ENCODE measurements at regions not wholly inside any gene's neighbourhood (a gene's known extent, or its start where the extent isn't known, plus 50 kb on each side); places are given as distances from the start of the nearest gene placed in this dataset.
"Not testable (repeated sequence)": the region's sequence is repeated elsewhere in the genome, so short reads cannot be mapped to it uniquely, and the experiment has no call there.

DNA sequence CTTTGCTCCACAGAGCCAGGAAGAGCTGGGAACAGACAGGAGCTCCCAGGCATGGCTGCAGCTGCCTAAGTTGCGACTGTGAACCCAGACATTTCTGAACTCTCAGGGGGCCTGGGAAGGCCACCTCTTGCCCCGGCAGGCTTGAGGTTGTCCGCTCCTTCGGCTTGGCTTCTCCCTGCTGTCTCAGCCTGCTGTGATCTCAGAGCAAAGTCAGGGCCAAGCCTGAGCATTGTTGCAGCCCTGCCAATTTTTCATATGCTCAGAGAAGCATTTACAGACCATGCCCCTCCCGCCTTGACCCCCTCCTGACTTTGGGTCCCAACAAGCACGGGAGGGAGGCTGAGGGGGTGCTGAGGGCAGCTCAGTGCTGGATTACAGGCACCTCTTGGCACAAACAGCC lies 1439.1 kb upstream of the FLRT2 start:
- no peak for DNase-seq (ENCODE audit: low read depth)

DNA sequence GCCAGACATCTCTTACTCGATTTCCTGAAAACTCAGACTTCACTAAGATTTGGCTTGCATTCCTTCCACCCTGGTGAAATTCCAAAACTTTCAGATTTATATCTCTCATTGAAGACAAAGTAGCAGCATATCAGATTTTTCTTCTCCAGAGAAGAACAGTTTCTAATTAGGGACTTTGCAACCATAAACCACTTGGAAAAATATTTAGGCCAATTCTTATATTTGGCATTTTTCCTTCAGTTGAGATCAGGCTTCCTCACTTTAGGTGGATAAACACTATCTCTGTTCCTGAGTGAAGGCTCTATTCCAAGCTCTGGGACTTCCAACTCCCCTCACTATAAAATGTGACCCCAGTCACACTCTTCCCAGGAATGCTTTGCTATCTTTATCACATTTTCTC lies 1434.3 kb upstream of the FLRT2 start:
- DNase-seq (ENCODE audit: low read depth), result no peak

- DNase-seq (ENCODE audit: low read depth), result no peak
Observed at GRCh38 chr14:84098261-84098660, 1431.7 kb upstream of the FLRT2 start.

- DNase-seq (ENCODE audit: low read depth), result not testable (repeated sequence)
Observed at GRCh38 chr14:84099560-84099959, 1430.4 kb upstream of the FLRT2 start.

GRCh38 chr14:84107835-84108343 lies 1422.1 kb upstream of the FLRT2 start:
- DNase-seq (ENCODE audit: low read depth), result no peak

GRCh38 chr14:84108746-84109457 lies 1421.0 kb upstream of the FLRT2 start:
- DNase-seq (ENCODE audit: low read depth), result no peak

- DNase-seq (ENCODE audit: low read depth), result no peak
Observed at GRCh38 chr14:84112589-84112988, 1417.4 kb upstream of the FLRT2 start.

DNA sequence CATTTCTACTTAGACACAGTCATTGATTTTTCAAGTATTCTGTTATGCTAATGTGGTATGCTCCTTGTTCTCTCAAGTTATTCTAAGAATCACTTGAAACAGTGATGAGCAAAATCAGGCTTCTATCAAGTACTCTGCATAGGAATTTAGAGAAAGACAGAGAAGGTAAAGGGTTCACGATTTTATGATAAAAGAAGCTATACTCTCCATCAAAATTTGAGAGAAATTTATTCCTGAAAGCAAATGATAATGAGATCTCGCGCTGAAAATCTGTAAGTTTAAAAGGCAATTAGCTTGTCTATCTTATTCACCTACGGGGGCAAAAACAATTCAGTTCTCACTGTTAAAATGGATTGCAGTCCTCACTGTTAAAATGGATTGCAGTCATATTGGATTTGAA lies 1404.3 kb upstream of the FLRT2 start:
- no peak for DNase-seq (ENCODE audit: low read depth)

- DNase-seq (ENCODE audit: low read depth), result no peak
Observed at GRCh38 chr14:84127495-84127894, 1402.4 kb upstream of the FLRT2 start.

- DNase-seq (ENCODE audit: low read depth), result no peak
Observed at GRCh38 chr14:84128050-84128449, 1401.9 kb upstream of the FLRT2 start.

- no peak for DNase-seq (ENCODE audit: low read depth)
Observed at GRCh38 chr14:84129007-84129406, 1400.9 kb upstream of the FLRT2 start.

GRCh38 chr14:84129941-84130340 lies 1400.0 kb upstream of the FLRT2 start:
- no peak for DNase-seq (ENCODE audit: low read depth)

GRCh38 chr14:84131924-84132323 lies 1398.0 kb upstream of the FLRT2 start:
- no peak for DNase-seq (ENCODE audit: low read depth)

- DNase-seq (ENCODE audit: low read depth), result no peak
Observed at GRCh38 chr14:84144166-84144565, 1385.8 kb upstream of the FLRT2 start.

DNA sequence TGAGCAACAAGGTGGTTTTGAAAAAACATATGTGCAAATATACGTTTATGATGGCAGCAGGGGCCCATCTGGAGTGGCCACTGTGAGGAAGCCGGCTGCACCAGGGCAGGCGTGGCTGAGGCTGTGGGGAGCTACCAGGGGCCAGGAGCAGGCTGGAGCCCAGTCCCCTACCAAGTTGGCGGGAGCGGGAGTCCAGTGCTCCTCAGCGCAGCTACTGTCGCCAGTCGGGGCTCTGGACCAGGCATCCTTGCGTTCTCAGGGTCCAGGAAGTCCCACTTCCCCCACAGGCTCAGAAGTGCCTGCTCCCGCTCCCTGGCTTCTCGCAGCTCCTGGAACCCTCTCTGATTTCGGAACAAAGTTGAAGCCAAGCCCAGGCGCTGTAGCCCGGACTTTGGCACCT lies 1377.5 kb upstream of the FLRT2 start:
- DNase-seq (ENCODE audit: low read depth), result no peak

GRCh38 chr14:84162633-84163032 lies 1367.3 kb upstream of the FLRT2 start:
- peak; percentile 4 for DNase-seq (ENCODE audit: low read depth)

GRCh38 chr14:84167026-84167425 lies 1362.9 kb upstream of the FLRT2 start:
- no peak for DNase-seq (ENCODE audit: low read depth)

DNA sequence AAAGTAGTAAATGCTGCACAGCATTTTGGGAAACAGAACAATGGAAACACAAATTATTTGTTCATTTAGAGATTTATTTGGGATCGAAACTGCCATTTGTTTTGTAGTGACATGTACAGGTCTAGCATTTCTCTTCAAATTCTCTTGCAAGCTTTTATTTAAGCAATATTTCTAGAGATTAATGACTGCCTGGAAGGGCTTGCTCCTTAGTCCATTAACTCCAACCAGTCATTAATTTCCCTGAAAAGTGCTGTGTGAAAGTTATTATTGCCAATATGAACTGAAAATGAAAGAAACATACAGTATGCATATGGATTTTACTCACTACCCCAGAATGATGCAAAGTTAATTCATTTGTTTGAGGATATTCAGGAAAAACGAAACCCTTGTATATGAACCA lies 1349.6 kb upstream of the FLRT2 start:
- no peak for DNase-seq (ENCODE audit: low read depth)

GRCh38 chr14:84181072-84181471 lies 1348.9 kb upstream of the FLRT2 start:
- peak; percentile 1 for DNase-seq (ENCODE audit: low read depth)

DNA sequence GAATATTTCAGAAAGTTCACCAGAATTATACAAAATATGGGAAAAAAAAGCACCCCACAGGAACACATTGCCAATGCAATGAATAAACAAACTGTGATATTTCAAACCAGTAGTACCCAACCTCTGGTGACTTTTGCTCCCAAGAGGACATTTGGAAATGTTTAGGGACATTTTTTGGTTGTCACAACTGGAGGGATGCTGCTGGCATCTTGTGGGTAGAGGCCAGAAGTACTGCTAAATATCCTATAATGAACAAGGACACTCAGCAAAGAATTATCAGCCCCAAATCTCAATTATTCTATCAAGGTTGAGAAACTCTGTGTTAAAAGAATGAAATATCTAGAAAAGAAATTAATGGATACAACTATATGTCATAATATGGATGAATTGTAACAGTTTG lies 1334.4 kb upstream of the FLRT2 start:
- no peak for DNase-seq (ENCODE audit: low read depth)

DNA sequence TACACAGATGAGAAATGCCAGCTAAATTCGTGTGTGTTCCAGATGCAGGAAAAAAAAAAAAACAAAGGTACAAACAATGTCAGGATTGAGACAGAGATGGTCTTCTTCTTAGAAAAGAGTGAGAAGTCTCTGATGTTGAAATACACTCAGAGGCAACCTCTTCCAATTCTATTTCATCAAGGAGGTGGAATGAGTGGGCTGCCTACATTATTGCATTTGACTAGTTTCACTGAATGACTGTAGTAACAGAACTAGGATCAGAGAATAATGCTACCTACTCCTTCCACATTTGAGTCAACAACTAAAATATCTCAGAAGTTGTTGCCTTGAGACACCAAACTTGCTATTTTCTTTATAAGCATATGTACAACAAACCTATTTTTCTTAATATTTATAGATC lies 1332.2 kb upstream of the FLRT2 start:
- DNase-seq (ENCODE audit: low read depth), result no peak

- DNase-seq (ENCODE audit: low read depth), result no peak
Observed at GRCh38 chr14:84202486-84202885, 1327.5 kb upstream of the FLRT2 start.

GRCh38 chr14:84203896-84204295 lies 1326.0 kb upstream of the FLRT2 start:
- DNase-seq (ENCODE audit: low read depth), result no peak

DNA sequence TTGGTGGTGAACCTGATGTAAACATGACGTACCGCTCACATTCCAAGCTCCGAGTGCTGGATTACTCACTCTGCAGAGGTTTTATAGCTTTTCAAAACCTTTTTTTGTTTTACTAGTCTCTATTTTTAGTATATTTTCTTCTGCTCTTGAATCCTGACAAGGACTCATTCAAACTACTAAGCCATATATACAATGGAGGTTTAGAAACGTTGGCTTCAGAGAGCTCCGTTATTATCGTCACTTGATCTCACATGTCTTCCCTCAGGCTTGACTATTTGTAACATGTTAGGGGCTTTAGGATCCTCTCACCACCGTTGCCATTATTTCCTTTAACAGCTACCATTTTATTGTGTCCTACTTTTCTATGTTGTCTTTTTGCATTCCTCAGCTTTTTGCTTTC lies 1321.5 kb upstream of the FLRT2 start:
- DNase-seq (ENCODE audit: low read depth), result no peak

Measured in myocyte (in vitro differentiated cells).